Right ventricle myocardium superior (tissue), 1 donor: ENCODE measurements at regions not wholly inside any gene's neighbourhood (a gene's known extent, or its start where the extent isn't known, plus 50 kb on each side); places are given as distances from the start of the nearest gene placed in this dataset.

Source experiments
- ATAC-seq: fragments of 200-7000 bp; cut with Tn5 transposase; one replicate; pipeline ENCODE4 v1.9.1; 2020; ENCODE audit warnings: mild to moderate bottlenecking; ENCODE audit not compliant: poor library complexity
- DNase-seq: peaks from one replicate; pipeline ENCODE4 v3.0.0-alpha.2; 2020
- intact Hi-C: fragments of 100-400 bp; cut with DNase I; formaldehyde crosslinking; loops from one replicate; pipeline ENCODE4 v1.11.2; 2022
- donor health status: DM: no; HTN: yes; CAD: no; lungs with severe emphysema.

- intact Hi-C loops: no loop called here
- ATAC-seq: no peak
- DNase-seq: no peak
Measured at GRCh38 chr7:21361413-21362125, 66.3 kb upstream of the SP4 start.

- intact Hi-C loops: no loop called here
- ATAC-seq (no peak), DNase-seq (no peak)
Measured at GRCh38 chr7:21364801-21365271, 63.0 kb upstream of the SP4 start.

- DNase-seq (no peak), ATAC-seq (no peak)
- intact Hi-C loops: no loop called here
Measured at GRCh38 chr7:21365866-21366624, 61.8 kb upstream of the SP4 start.

- DNase-seq (no peak), ATAC-seq (no peak)
- intact Hi-C loops: no loop called here
Measured at GRCh38 chr7:21367081-21367480, 60.8 kb upstream of the SP4 start.

GRCh38 chr7:21367537-21367936 is 60.3 kb upstream of the SP4 start:
- intact Hi-C loops: no loop called here
- ATAC-seq (no peak), DNase-seq (no peak)

- no peak for DNase-seq
- no peak for ATAC-seq
Measured at GRCh38 chr7:21368317-21368716, 59.6 kb upstream of the SP4 start.

GRCh38 chr7:21370283-21370982 is 57.5 kb upstream of the SP4 start:
- ATAC-seq (no peak), DNase-seq (no peak)
- intact Hi-C loops: no loop called here

More at GRCh38 chr7:21368317-21368716, 59.6 kb upstream of the SP4 start:
- intact Hi-C loops: no loop called here

- DNase-seq (no peak), ATAC-seq (no peak)
- intact Hi-C loops: no loop called here
Measured at GRCh38 chr7:21371360-21371759, 56.5 kb upstream of the SP4 start.

GRCh38 chr7:21373031-21373430 is 54.9 kb upstream of the SP4 start:
- intact Hi-C loops: no loop called here
- DNase-seq (no peak), ATAC-seq (no peak)

- ATAC-seq (no peak), DNase-seq (no peak)
- intact Hi-C loops: no loop called here
Measured at GRCh38 chr7:21374134-21374533, 53.7 kb upstream of the SP4 start.

GRCh38 chr7:21377545-21377944 is 50.3 kb upstream of the SP4 start:
- DNase-seq: no peak
- no peak for ATAC-seq
- intact Hi-C loops: no loop called here
